Activated naive CD8-positive, alpha-beta T cell treated with anti-CD3 and anti-CD28 coated beads, Interleukin-2, amount 50 U/mL, for 24 hours (primary cell): ENCODE measurements at regions not wholly inside any gene's neighbourhood (a gene's known extent, or its start where the extent isn't known, plus 50 kb on each side); places are given as distances from the start of the nearest gene placed in this dataset.
A peak's percentile ranks its signal among the peaks of the same experiment; 100 is the strongest.
"Not testable (repeated sequence)": the region's sequence is repeated elsewhere in the genome, so short reads cannot be mapped to it uniquely, and the experiment has no call there.

Experiments
- ATAC-seq: fragments of 150-1000 bp; cut with Tn5 transposase; one replicate; pipeline ENCODE4 v1.10.0; 2021
- DNase-seq: peaks from one replicate; pipeline ENCODE4 v3.0.0; 2021
- H3K27ac Mint-ChIP-seq: one replicate; pipeline ENCODE4 v1.8.0; 2021; ENCODE audit warnings: mild to moderate bottlenecking, mixed read lengths
- H3K27me3 Mint-ChIP-seq: one replicate; pipeline ENCODE4 v1.8.0; 2021; ENCODE audit warnings: mixed read lengths
- H3K36me3 Mint-ChIP-seq: one replicate; pipeline ENCODE4 v1.8.0; 2021; ENCODE audit warnings: low read depth, mixed read lengths
- H3K4me1 Mint-ChIP-seq: one replicate; pipeline ENCODE4 v1.8.0; 2021; ENCODE audit warnings: mixed read lengths
- H3K4me3 Mint-ChIP-seq: one replicate; pipeline ENCODE4 v1.8.0; 2021; ENCODE audit warnings: mild to moderate bottlenecking, moderate library complexity, mixed read lengths
- H3K9me3 Mint-ChIP-seq: one replicate; pipeline ENCODE4 v1.8.0; 2021; ENCODE audit warnings: mixed read lengths

GRCh38 chr22:10753566-10753965 is 4774.4 kb upstream of the OR11H1 start:
- ATAC-seq, H3K4me3 Mint-ChIP-seq, H3K4me1 Mint-ChIP-seq, H3K27me3 Mint-ChIP-seq, H3K36me3 Mint-ChIP-seq, H3K27ac Mint-ChIP-seq, DNase-seq: not testable (repeated sequence)
- peaks cover 55% of the 10 kb centered on the region for H3K9me3 Mint-ChIP-seq

DNA sequence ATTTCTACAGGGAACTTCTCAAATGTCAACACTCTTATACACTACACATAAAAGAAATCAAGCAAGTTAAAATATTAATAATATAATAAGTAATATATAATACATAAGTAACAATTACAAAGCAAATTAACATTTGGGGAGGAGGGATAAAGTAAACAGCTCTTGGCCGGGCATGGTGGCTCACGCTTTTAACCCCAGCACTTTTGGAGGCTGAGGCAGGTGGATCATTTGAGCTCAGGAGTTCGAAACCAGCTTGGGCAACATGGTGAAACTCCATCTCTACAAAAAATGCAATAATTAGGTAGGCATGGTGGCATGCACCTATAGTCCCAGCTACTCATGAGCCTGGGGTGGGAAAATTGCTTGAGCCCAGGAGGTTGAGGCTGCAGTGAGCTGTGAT is 4772.6 kb upstream of the OR11H1 start:
- not testable (repeated sequence) for DNase-seq, H3K4me3 Mint-ChIP-seq, H3K4me1 Mint-ChIP-seq, ATAC-seq, H3K27ac Mint-ChIP-seq, H3K36me3 Mint-ChIP-seq, H3K27me3 Mint-ChIP-seq
- peaks cover 51% of the 10 kb centered on the region for H3K9me3 Mint-ChIP-seq

DNA sequence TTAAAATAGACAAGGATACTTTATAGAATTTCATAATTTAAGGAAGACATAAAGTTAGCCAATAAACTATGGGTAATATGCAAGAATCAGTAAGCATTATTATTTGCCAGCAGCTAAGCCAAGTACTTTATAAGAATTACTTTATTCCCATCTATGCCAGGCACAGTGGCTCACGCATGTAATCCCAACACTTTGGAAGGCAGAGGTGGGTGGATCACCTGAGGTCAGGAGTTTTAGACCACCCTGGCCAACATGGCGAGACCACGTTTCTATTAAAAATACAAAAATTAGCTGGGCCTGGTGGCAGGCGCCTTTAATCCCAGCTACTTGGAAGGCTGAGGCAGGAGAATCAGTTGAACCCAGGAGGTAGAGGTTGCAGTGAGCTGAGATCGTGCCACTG is 4767.6 kb upstream of the OR11H1 start:
- H3K4me3 Mint-ChIP-seq, DNase-seq, ATAC-seq, H3K27me3 Mint-ChIP-seq, H3K36me3 Mint-ChIP-seq, H3K27ac Mint-ChIP-seq, H3K4me1 Mint-ChIP-seq: not testable (repeated sequence)
- peaks cover 41% of the 10 kb centered on the region for H3K9me3 Mint-ChIP-seq

DNA sequence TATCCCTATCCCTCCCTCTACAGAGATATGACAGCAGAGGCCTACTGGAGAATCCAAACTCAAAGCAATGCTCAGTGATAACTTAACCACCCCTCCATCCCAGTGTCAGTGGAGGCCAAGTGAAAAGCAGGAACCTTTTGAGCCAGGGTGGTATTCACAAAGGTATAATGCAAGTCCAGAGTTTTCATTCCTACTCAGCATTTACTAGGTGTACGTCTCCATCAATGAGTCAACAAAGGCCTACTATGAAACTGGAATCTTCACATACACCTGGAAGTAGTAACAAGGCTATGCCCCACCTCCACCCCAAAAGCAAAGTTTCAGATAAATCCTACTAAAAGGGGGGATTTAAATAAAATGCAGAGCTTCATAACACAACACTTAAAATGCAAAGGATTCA is 4761.7 kb upstream of the OR11H1 start:
- not testable (repeated sequence) for H3K27ac Mint-ChIP-seq, H3K27me3 Mint-ChIP-seq, H3K36me3 Mint-ChIP-seq, H3K4me3 Mint-ChIP-seq, H3K4me1 Mint-ChIP-seq, DNase-seq
- peak; percentile 26 for ATAC-seq
- peaks cover 44% of the 10 kb centered on the region for H3K9me3 Mint-ChIP-seq

- not testable (repeated sequence) for H3K27me3 Mint-ChIP-seq, DNase-seq, ATAC-seq, H3K4me3 Mint-ChIP-seq, H3K36me3 Mint-ChIP-seq, H3K4me1 Mint-ChIP-seq, H3K27ac Mint-ChIP-seq
- peaks cover 35% of the 10 kb centered on the region for H3K9me3 Mint-ChIP-seq
Measured at GRCh38 chr22:10768875-10769274, 4759.1 kb upstream of the OR11H1 start.

DNA sequence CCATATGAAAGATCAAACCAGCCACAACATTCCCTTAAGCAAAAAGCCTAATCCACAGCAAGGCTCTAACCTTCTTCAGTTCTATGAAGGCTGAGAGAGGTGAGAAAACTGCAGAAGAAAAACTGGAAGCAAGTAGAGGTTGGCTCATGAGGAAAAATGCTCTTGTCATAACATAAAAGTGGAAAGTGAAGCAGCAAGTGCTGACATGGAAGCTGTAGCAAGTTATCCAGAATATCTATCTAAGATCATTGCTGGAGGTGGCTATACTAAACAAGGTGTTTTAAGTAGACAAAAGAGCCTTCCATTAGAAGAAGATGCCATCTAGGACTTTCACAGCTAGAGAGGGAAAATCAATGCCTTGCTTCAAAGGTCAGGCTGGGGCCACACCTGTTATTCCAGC is 4756.2 kb upstream of the OR11H1 start:
- H3K36me3 Mint-ChIP-seq, H3K4me3 Mint-ChIP-seq, ATAC-seq, DNase-seq, H3K27me3 Mint-ChIP-seq, H3K27ac Mint-ChIP-seq, H3K4me1 Mint-ChIP-seq: not testable (repeated sequence)
- peaks cover 36% of the 10 kb centered on the region for H3K9me3 Mint-ChIP-seq

DNA sequence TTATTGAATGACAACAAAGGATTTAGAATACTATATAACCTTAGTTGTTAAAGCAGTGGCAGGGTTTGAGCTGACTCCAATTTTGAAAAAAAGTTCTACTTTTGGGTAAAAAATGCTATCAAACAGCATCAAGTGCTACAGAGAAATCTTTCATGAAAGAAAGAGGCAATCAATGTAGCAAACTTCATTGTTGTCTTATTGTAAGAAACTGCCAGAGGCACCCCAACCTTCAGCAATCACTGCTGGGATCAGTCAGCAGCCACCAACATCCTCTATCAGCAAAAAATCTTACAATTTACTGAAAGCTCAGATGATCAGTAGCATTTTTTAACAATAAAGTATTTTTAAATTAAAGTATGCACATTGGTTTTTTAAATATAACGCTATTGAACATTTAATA is 4754.7 kb upstream of the OR11H1 start:
- not testable (repeated sequence) for DNase-seq, H3K27me3 Mint-ChIP-seq, H3K4me1 Mint-ChIP-seq, H3K36me3 Mint-ChIP-seq, H3K4me3 Mint-ChIP-seq, H3K27ac Mint-ChIP-seq, ATAC-seq
- H3K9me3 Mint-ChIP-seq: peaks cover 34% of the 10 kb centered on the region

GRCh38 chr22:10775601-10776357 is 4752.2 kb upstream of the OR11H1 start:
- H3K4me3 Mint-ChIP-seq, H3K36me3 Mint-ChIP-seq, H3K4me1 Mint-ChIP-seq, DNase-seq, H3K27me3 Mint-ChIP-seq, H3K27ac Mint-ChIP-seq: not testable (repeated sequence)
- H3K9me3 Mint-ChIP-seq: peaks cover 47% of the 10 kb centered on the region
- ATAC-seq: peak; percentile 3

- not testable (repeated sequence) for H3K27me3 Mint-ChIP-seq, H3K36me3 Mint-ChIP-seq, H3K27ac Mint-ChIP-seq, DNase-seq, H3K4me1 Mint-ChIP-seq, ATAC-seq, H3K4me3 Mint-ChIP-seq
- H3K9me3 Mint-ChIP-seq: peaks cover 44% of the 10 kb centered on the region
Measured at GRCh38 chr22:10776358-10776729, 4751.6 kb upstream of the OR11H1 start.

- not testable (repeated sequence) for H3K27me3 Mint-ChIP-seq, ATAC-seq
- peaks cover 51% of the 10 kb centered on the region for H3K9me3 Mint-ChIP-seq
Measured at GRCh38 chr22:10777733-10778132, 4750.3 kb upstream of the OR11H1 start.

GRCh38 chr22:10778296-10778814 is 4749.6 kb upstream of the OR11H1 start:
- Mint-ChIP-seq H3K36me3 (no peaks in the 10 kb centered on the region), H3K4me1 (no peaks in the 10 kb centered on the region), H3K27ac (no peak overlapping the region), H3K4me3 (no peak overlapping the region), H3K9me3 (peaks cover 51% of the 10 kb centered on the region), H3K27me3 (no peaks in the 10 kb centered on the region)
- ATAC-seq (no peak), DNase-seq (no peak)

More at GRCh38 chr22:10777733-10778132, 4750.3 kb upstream of the OR11H1 start:
- H3K27ac Mint-ChIP-seq, H3K4me1 Mint-ChIP-seq, H3K4me3 Mint-ChIP-seq, DNase-seq, H3K36me3 Mint-ChIP-seq: not testable (repeated sequence)

GRCh38 chr22:10779200-10779599 is 4748.8 kb upstream of the OR11H1 start:
- not testable (repeated sequence) for DNase-seq, H3K4me3 Mint-ChIP-seq, H3K4me1 Mint-ChIP-seq, ATAC-seq, H3K27ac Mint-ChIP-seq, H3K27me3 Mint-ChIP-seq, H3K36me3 Mint-ChIP-seq
- peaks cover 54% of the 10 kb centered on the region for H3K9me3 Mint-ChIP-seq

DNA sequence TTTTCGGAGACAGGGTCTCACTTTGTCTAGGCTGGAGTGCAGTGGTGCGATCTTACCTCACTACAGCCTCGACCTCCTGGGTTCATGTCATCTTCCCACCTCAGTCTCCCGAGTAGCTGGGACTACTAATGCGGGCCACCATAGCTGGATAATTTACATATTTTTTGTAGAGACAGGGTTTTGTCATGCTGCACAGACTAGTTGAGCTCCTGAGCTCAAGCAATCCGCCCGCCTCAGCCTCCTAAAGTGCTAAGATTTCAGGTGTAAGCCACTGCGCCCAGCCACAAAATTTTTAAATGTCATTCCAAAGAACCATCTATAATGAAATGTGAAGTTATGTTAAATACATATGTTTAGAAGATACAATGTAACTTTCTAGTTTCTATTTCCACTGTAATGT is 4747.7 kb upstream of the OR11H1 start:
- Mint-ChIP-seq H3K36me3 (no peaks in the 10 kb centered on the region), H3K27ac (no peak overlapping the region), H3K9me3 (peaks cover 53% of the 10 kb centered on the region), H3K4me3 (no peak overlapping the region), H3K4me1 (no peaks in the 10 kb centered on the region), H3K27me3 (no peaks in the 10 kb centered on the region)
- DNase-seq (no peak), ATAC-seq (no peak)

DNA sequence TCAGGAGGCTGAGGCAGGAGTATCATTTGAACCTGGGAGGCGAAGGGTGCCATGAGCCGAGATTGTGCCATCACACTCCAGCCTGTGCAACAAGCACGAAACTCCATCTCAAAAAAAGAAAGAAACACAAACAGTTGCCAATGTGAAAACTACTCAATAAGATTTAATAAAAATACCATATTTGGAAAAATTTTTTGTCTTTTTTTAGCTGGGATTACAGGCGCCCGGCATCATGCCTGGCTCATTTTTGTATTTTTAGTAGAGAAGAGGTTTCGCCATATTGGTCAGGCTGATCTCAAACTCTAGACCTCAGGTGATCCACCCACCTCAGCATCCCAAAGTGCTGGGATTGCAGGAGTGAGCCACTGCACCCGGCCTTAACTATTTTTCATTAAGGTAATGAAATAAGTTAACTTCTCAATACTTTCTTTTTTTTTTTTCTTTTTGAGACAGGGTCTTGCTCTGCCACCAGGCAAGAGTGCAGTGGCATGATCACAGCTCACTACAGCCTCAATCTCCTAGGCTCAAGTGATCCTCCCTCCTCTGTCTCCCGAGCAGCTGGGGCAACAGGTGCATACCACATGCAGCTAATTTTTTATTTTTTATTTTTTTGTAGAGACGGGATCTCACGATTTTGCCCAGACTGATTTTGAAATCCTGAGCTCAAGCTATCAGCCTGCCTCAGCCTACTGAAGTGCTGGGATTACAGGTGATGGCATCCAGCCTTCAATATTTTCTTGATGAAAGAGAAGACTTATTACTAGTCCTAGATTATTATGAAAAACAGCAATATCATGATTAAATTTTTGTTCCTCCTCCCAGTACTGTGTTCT is 4746.2 kb upstream of the OR11H1 start:
- no peaks in the 10 kb centered on the region for H3K27me3 Mint-ChIP-seq
- H3K36me3 Mint-ChIP-seq: no peaks in the 10 kb centered on the region
- peaks cover 45% of the 10 kb centered on the region for H3K9me3 Mint-ChIP-seq
- no peak for ATAC-seq
- DNase-seq: no peak
- H3K27ac Mint-ChIP-seq: no peak overlapping the region
- H3K4me1 Mint-ChIP-seq: no peaks in the 10 kb centered on the region
- H3K4me3 Mint-ChIP-seq: no peak overlapping the region
